A673 (cell line): ENCODE measurements at regions not wholly inside any gene's neighbourhood (a gene's known extent, or its start where the extent isn't known, plus 50 kb on each side); places are given as distances from the start of the nearest gene placed in this dataset.

ENCODE experiments used
- BruUV-seq: library from RNA; stranded (reverse); fragments of 400-500 nt; replicated peaks from 2 replicates; lab custom pipeline; 2021; lab: Mats Ljungman, UMichigan
- CTCF ChIA-PET: fragments of 300-600 bp; sonication (Branson Sonifier 250); formaldehyde crosslinking; loops from one replicate; lab custom pipeline; 2022; ENCODE audit warnings: antibody characterized with exemption; lab: Charles Lee
- POLR2A ChIA-PET: fragments of 300-600 bp; sonication (Branson Sonifier 250); formaldehyde crosslinking; loops from one replicate; lab custom pipeline; 2022; ENCODE audit warnings: antibody characterized with exemption; ENCODE audit not compliant: low non-redundant PET; lab: Charles Lee
- DNase-seq: peaks from one replicate; pipeline ENCODE4 v3.0.0-alpha.2; 2015; ENCODE audit warnings: low spot score
- H3K27ac ChIP-seq: fragments of 200-600 bp; sonication (generic); 2 replicates; pipeline ENCODE4 v1.5.1; 2016; ENCODE audit warnings: mixed run types, low read depth, mild to moderate bottlenecking, mixed read lengths, antibody characterized with exemption, low read length; ENCODE audit not compliant: poor library complexity, severe bottlenecking
- H3K27me3 ChIP-seq: fragments of 200-600 bp; sonication (generic); replicated peaks from 2 replicates; pipeline ENCODE4 v1.6.1; 2017; ENCODE audit warnings: mixed run types, low read depth, mild to moderate bottlenecking, mixed read lengths, antibody characterized with exemption, low read length; ENCODE audit not compliant: insufficient read depth, poor library complexity
- H3K36me3 ChIP-seq: fragments of 200-600 bp; sonication (generic); 2 replicates; pipeline ENCODE4 v1.6.1; 2016; ENCODE audit warnings: mixed run types, mild to moderate bottlenecking, mixed read lengths, antibody characterized with exemption, low read length; ENCODE audit not compliant: insufficient read depth, poor library complexity, severe bottlenecking
- H3K4me1 ChIP-seq: fragments of 200-600 bp; sonication (generic); 2 replicates; pipeline ENCODE4 v1.6.1; 2017; ENCODE audit warnings: mixed run types, mild to moderate bottlenecking, mixed read lengths, antibody characterized with exemption, low read length; ENCODE audit not compliant: insufficient read depth, poor library complexity, severe bottlenecking
- H3K4me3 ChIP-seq: fragments of 200-600 bp; sonication (generic); 2 replicates; pipeline ENCODE4 v1.5.1; 2016; ENCODE audit warnings: low read depth, mixed run types, mild to moderate bottlenecking, mixed read lengths, low read length; ENCODE audit not compliant: poor library complexity, severe bottlenecking
- H3K9me3 ChIP-seq: fragments of 200-600 bp; sonication (generic); 2 replicates; pipeline ENCODE4 v1.6.1; 2016; ENCODE audit warnings: mixed run types, low read depth, mild to moderate bottlenecking, mixed read lengths, antibody characterized with exemption, low read length; ENCODE audit not compliant: poor library complexity, severe bottlenecking
- EZH2 ChIP-seq: fragments of 200-600 bp; sonication (generic); IDR thresholded peaks from 2 replicates; pipeline ENCODE4 v1.6.1; 2017; ENCODE audit warnings: borderline replicate concordance, low read depth, mild to moderate bottlenecking, mixed read lengths, antibody characterized with exemption, low read length; ENCODE audit not compliant: poor library complexity, severe bottlenecking
- intact Hi-C: fragments of 100-400 bp; cut with micrococcal nuclease; formaldehyde crosslinking; loops from one replicate; pipeline ENCODE4 v1.10.0; 2022; ENCODE audit not compliant: unreplicated experiment
- TF ChIP-seq, protein P1 (sequence below): fragments of 300-800, 200-600 bp; sonication (generic); conservative IDR thresholded peaks from 2 replicates; pipeline ENCODE4 v1.5.1; 2017; ENCODE audit warnings: low read depth, mild to moderate bottlenecking, antibody characterized with exemption, low read length, moderate library complexity, mixed read lengths

DNA sequence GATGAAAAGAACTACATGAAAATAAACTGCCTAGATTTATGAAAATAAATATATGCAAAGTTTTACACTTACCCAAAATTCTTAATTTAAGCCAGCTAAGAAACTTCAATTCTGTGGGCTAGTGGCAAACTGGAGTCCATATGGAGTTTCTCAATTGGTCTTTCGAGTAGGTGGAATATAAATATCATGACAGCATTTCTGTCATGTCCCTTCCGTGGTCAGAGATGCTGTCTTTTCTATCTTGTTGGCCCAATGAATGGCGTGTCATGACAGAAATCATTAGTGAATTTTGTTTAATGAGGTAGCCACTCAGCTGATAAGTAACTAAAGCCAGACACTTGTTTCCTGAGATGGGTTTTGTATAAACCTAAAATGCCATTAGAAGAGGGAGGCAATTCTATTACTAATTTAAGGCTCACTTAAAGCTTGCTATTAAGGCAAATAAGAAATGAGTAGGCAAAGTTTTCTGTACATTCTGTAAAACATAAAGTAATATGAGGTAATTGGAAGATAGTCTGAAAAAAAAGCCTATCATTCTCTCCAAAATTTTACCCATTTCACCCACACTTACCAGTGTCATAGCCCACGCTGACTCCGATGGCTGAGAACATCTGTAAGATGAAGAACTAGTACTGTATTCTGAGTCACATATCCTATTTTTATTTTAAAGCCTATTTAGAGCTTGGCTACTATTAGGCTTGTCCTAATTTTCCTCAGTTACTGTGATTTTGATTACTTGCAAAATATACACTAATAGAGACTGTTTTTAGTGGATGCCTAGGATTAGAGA is 419.3 kb upstream of the MEF2C start:
- Histone ChIP-seq H3K27ac (no peak overlapping the region), H3K27me3 (no peaks in the 10 kb centered on the region), H3K4me1 (no peaks in the 10 kb centered on the region), H3K36me3 (no peaks in the 10 kb centered on the region), H3K9me3 (no peaks in the 10 kb centered on the region), H3K4me3 (no peak overlapping the region)
- no peak for DNase-seq
- TF ChIP-seq, protein P1, sequence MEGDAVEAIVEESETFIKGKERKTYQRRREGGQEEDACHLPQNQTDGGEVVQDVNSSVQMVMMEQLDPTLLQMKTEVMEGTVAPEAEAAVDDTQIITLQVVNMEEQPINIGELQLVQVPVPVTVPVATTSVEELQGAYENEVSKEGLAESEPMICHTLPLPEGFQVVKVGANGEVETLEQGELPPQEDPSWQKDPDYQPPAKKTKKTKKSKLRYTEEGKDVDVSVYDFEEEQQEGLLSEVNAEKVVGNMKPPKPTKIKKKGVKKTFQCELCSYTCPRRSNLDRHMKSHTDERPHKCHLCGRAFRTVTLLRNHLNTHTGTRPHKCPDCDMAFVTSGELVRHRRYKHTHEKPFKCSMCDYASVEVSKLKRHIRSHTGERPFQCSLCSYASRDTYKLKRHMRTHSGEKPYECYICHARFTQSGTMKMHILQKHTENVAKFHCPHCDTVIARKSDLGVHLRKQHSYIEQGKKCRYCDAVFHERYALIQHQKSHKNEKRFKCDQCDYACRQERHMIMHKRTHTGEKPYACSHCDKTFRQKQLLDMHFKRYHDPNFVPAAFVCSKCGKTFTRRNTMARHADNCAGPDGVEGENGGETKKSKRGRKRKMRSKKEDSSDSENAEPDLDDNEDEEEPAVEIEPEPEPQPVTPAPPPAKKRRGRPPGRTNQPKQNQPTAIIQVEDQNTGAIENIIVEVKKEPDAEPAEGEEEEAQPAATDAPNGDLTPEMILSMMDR: no peak
- no peak for TF ChIP-seq EZH2
- CTCF ChIA-PET: no interaction called here
- no TSS peak for BruUV-seq
- intact Hi-C loops: no loop called here
- POLR2A ChIA-PET: no interaction called here

DNA sequence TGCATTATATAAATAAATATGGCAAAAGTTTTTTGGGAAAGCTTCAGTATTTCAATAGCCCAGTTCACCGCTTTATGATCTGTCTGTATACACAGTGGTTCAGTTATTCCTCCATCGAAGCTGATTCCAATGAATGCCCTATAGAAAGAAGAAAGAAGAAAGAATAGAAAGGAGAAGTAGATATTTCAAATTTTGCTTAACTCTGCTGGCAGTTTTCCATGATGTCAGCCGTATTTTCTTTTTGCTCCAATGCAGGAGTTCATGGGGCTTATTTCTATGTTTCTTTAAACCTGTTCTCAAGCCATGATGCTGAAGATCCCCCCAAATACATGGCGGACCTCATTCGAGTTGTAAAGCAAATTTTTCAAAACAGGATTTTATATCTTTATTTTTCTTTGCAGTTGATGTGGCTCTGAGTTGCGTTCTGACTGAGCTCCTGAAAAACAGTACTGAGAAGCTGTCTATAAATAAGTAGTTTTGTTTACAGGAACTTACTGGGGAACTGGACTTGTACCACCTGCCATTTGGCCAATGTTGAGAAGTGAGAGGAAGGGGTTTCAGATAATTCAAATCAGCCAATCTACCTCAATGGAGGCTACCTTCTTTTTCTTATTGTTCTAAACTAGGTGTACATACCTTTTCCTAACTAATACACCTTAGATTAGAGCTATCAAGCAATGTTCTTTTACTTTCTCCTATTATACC is 418.5 kb upstream of the MEF2C start:
- ChIA-PET POLR2A (no interaction called here), CTCF (no interaction called here)
- no peaks in the 10 kb centered on the region for H3K9me3 ChIP-seq
- H3K27me3 ChIP-seq: no peaks in the 10 kb centered on the region
- BruUV-seq: no TSS peak
- no peak for DNase-seq
- intact Hi-C loops: no loop called here
- no peak overlapping the region for H3K27ac ChIP-seq
- H3K4me3 ChIP-seq: no peak overlapping the region
- no peaks in the 10 kb centered on the region for H3K4me1 ChIP-seq
- TF ChIP-seq, protein P1: no peak
- TF ChIP-seq EZH2: no peak
- no peaks in the 10 kb centered on the region for H3K36me3 ChIP-seq

DNA sequence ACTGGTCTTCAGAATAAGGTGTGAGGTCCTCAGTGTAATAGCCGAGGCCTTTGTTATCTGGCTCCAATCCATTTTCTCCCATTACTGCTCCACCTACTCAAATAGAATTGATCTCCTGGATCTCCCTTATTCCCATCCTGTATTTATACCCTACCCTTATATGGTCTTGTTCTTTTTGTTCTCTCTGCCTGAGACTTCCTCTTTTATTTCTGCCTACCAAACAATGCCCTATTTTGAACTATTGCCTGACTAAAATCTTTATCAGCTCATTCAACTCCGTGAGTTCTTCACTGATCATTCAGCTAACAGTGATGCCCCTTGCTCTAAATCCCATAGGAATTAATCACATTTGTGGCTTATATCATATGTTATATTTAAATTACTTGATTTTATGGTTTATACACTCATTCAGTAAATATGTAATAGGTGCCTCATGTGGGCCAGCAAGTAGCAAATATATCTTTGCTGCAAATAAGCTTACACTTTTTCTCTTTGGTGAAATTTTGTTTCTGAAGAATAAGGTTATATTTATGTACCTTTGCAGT is 417.5 kb upstream of the MEF2C start:
- BruUV-seq: no TSS peak
- no peak overlapping the region for H3K4me3 ChIP-seq
- H3K27ac ChIP-seq: no peak overlapping the region
- no peaks in the 10 kb centered on the region for H3K4me1 ChIP-seq
- no peaks in the 10 kb centered on the region for H3K27me3 ChIP-seq
- no peak for DNase-seq
- H3K9me3 ChIP-seq: no peaks in the 10 kb centered on the region
- POLR2A ChIA-PET: no interaction called here
- no peak for TF ChIP-seq EZH2
- TF ChIP-seq, protein P1: no peak
- H3K36me3 ChIP-seq: no peaks in the 10 kb centered on the region
- CTCF ChIA-PET: no interaction called here
- intact Hi-C loops: no loop called here
